ENCODE measurements at regions not wholly inside any gene's neighbourhood (a gene's known extent, or its start where the extent isn't known, plus 50 kb on each side); places are given as distances from the start of the nearest gene placed in this dataset.

DNA sequence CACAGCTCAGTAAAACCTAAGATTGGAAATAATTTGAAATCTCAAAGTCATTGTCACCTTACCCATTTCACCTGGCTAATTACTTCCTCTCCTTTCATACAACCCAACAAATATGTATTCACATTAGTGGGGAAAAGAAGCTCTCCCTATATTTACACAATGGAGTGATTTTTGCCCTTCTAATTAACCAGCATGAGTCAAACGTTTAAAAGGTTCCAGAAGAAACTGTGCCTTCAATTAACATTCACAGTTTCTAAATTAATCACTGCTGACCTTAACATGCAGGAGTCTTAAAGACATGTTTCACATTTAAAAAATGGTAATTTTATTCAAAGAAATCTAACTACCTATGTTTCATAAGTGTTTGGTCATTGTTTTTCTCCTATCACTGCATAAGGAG is 254.6 kb downstream of the CBLL2 start:
- H3K27ac ChIP-seq = no peak overlapping the region
- intact Hi-C loops (cut with DNase I) = no loop called here
- 19 to 56% methylated on average over 1 of the region's 1 CpG for WGBS, 2 donors
- no peaks in the 10 kb centered on the region for H3K4me1 ChIP-seq
- TF ChIP-seq EP300 (IDR thresholded peaks at IDR 0.05) (no peak), POLR2A (IDR thresholded peaks at IDR 0.05) (no peak), POLR2AphosphoS5 (IDR thresholded peaks at IDR 0.05) (no peak)
- TF ChIP-seq, protein P1, sequence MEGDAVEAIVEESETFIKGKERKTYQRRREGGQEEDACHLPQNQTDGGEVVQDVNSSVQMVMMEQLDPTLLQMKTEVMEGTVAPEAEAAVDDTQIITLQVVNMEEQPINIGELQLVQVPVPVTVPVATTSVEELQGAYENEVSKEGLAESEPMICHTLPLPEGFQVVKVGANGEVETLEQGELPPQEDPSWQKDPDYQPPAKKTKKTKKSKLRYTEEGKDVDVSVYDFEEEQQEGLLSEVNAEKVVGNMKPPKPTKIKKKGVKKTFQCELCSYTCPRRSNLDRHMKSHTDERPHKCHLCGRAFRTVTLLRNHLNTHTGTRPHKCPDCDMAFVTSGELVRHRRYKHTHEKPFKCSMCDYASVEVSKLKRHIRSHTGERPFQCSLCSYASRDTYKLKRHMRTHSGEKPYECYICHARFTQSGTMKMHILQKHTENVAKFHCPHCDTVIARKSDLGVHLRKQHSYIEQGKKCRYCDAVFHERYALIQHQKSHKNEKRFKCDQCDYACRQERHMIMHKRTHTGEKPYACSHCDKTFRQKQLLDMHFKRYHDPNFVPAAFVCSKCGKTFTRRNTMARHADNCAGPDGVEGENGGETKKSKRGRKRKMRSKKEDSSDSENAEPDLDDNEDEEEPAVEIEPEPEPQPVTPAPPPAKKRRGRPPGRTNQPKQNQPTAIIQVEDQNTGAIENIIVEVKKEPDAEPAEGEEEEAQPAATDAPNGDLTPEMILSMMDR (IDR thresholded peaks at IDR 0.05) = no peak
- H3K36me3 ChIP-seq = no peaks in the 10 kb centered on the region
- H3K4me3 ChIP-seq = no peak overlapping the region
- H3K9me3 ChIP-seq = no peaks in the 10 kb centered on the region
- DNase-seq = no peak
- no peaks in the 10 kb centered on the region for H3K27me3 ChIP-seq

DNA sequence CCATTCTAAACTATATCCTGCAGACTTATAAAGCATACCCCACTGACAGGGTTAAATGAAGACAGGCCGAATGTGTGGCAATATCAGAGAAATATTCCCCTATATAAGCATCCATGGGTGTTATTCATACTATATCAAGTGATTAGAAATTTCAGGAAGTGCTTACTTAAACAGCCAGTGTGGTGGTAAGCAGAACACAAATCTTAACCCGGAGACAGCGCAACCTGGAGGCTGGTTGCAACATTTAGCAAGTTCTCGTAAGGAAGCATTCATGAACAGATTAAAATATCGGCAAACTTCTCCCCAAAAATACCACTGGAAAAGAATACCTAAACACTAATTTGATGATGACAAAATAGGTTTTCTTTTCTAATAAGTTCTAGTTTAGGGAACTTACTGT is 261.2 kb downstream of the CBLL2 start:
- intact Hi-C loops (cut with DNase I) = no loop called here
- Histone ChIP-seq H3K4me1 (no peaks in the 10 kb centered on the region), H3K27ac (no peak overlapping the region), H3K36me3 (no peaks in the 10 kb centered on the region), H3K4me3 (no peak overlapping the region), H3K27me3 (no peaks in the 10 kb centered on the region), H3K9me3 (no peaks in the 10 kb centered on the region)
- DNase-seq = no peak
- WGBS, 2 donors = 54 to 82% methylated on average over 5 of the region's 5 CpGs
- TF ChIP-seq POLR2AphosphoS5 (IDR thresholded peaks at IDR 0.05) = no peak
- no peak for TF ChIP-seq POLR2A (IDR thresholded peaks at IDR 0.05)
- TF ChIP-seq, protein P1 (IDR thresholded peaks at IDR 0.05) = no peak
- TF ChIP-seq EP300 (IDR thresholded peaks at IDR 0.05) = no peak

DNA sequence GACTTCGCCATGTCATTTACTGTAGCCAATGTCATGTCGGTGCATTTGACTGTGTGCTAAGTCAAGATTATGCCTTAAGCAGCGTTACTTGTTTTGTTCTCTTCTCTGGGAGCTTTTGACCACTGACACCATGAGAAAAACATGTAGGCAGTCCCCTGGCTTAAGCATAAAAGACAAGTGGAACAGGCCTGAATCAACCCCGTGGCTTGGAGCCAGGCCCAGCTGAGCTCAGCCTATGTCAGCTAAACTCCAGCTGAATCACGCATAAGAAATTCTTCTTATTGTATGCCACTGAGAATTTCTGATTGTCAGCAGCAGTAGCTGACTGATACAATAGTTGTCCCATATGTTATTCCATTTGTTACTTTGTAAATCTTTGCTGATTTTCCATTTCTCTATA is 261.9 kb downstream of the CBLL2 start:
- 79 to 81% methylated on average over 5 of the region's 5 CpGs for WGBS, 2 donors
- no peak for DNase-seq

DNA sequence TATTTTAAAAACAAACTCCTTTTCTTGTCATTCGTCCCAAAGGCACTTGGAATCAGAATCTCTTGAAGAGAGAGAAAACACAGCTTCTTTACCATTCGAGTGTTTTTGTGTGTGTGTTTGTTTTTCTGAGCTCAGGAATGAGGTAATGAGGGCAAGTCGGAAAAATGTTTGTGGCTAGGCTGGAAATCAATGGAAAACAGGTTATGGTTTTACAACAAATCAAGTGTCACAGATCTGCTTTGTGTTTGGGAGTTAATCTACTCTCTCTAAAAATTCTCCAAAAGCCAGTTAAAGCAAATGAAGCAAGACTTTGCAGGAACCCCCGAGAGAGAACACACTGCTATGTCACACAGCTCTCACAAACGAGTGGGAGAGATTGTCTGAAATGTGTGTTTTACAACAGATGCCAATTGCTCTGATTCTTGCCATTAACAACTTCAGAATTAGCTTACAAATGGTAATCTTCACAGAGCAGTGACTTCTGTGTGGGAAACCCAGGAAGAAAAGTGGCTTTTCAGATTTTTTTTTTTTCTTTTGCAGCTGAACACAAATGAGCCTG is 264.1 kb downstream of the CBLL2 start:
- Histone ChIP-seq H3K36me3 (no peaks in the 10 kb centered on the region), H3K9me3 (no peaks in the 10 kb centered on the region), H3K4me1 (no peaks in the 10 kb centered on the region), H3K27ac (no peak overlapping the region), H3K27me3 (no peaks in the 10 kb centered on the region), H3K4me3 (no peak overlapping the region)
- WGBS, 2 donors = 18 to 44% methylated on average over 5 of the region's 5 CpGs
- TF ChIP-seq EP300 (IDR thresholded peaks at IDR 0.05) (no peak), POLR2A (IDR thresholded peaks at IDR 0.05) (no peak), POLR2AphosphoS5 (IDR thresholded peaks at IDR 0.05) (no peak)
- TF ChIP-seq, protein P1 (IDR thresholded peaks at IDR 0.05) = no peak
- no peak for DNase-seq
- intact Hi-C loops (cut with DNase I) = no loop called here

More for the DNA sequence above, 261.9 kb downstream of the CBLL2 start:
- H3K27ac ChIP-seq = no peak overlapping the region
- intact Hi-C loops (cut with DNase I) = no loop called here
- no peak overlapping the region for H3K4me3 ChIP-seq
- H3K9me3 ChIP-seq = no peaks in the 10 kb centered on the region
- H3K4me1 ChIP-seq = no peaks in the 10 kb centered on the region
- no peak for TF ChIP-seq POLR2AphosphoS5 (IDR thresholded peaks at IDR 0.05)
- TF ChIP-seq EP300 (IDR thresholded peaks at IDR 0.05) = no peak
- TF ChIP-seq POLR2A (IDR thresholded peaks at IDR 0.05) = no peak
- TF ChIP-seq, protein P1 (IDR thresholded peaks at IDR 0.05) = no peak
- no peaks in the 10 kb centered on the region for H3K27me3 ChIP-seq
- no peaks in the 10 kb centered on the region for H3K36me3 ChIP-seq

DNA sequence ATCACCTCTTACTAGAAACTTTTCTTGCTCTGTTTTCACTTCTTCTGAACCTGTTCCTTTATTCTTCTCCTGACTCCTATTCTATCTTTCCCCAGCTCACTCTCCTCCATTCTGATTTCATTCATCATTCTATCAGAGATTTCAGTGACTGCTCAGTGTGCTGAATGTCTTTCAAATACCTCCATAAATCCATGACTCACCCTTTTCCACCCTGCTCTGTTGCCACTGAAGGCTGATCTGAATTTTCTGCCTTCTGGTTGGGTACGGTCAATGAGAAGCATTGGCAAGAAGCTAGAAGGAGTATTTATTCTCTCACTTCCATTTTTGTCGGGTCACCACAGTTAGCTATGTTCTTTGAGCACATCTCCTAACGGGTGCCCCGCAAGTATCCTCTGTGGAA is 265.9 kb downstream of the CBLL2 start:
- Histone ChIP-seq H3K4me3 (no peak overlapping the region), H3K4me1 (no peaks in the 10 kb centered on the region), H3K9me3 (no peaks in the 10 kb centered on the region), H3K27ac (no peak overlapping the region), H3K36me3 (no peaks in the 10 kb centered on the region), H3K27me3 (no peaks in the 10 kb centered on the region)
- TF ChIP-seq EP300 (IDR thresholded peaks at IDR 0.05) (no peak), POLR2AphosphoS5 (IDR thresholded peaks at IDR 0.05) (no peak), POLR2A (IDR thresholded peaks at IDR 0.05) (no peak)
- TF ChIP-seq, protein P1 (IDR thresholded peaks at IDR 0.05) = no peak
- intact Hi-C loops (cut with DNase I) = no loop called here
- 90 to 97% methylated on average over 4 of the region's 4 CpGs for WGBS, 2 donors
- DNase-seq = no peak

Data from sigmoid colon (tissue), 6 donors.